ENCODE measurements at regions not wholly inside any gene's neighbourhood (a gene's known extent, or its start where the extent isn't known, plus 50 kb on each side); places are given as distances from the start of the nearest gene placed in this dataset.

- no peak for DNase-seq
- 53 to 63% (median 58%) methylated on average over 3 of the region's 3 CpGs for WGBS, 3 donors
- no peak for ATAC-seq
These were observed 186.3 kb downstream of the SATB1 start for GRCh38 chr3:18238746-18239331.

DNA sequence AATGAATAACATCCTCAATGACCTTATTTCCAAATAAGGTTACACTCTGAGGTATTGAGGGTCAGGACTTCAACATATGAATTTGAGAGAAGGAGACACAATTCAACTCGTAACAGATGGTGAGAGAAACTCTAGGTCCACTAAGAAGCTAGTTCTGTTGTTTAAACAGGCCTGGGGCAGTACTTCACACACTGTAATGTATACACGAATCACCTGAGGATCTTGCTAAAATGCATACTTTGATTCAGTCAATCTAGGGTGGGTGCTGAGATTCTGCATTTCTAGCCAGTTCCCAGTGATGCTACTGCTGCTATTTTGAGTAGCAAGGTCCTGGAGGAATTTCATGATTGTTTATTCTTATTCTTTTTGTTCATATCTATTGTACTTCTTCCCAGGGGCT lies 186.8 kb downstream of the SATB1 start:
- ATAC-seq, result no peak
- Histone ChIP-seq H3K4me1 (no peaks in the 10 kb centered on the region), H3K9me3 (no peaks in the 10 kb centered on the region), H3K36me3 (ENCODE audit: insufficient read depth in 1 of 2, low read depth in 1 of 2) (no peaks in the 10 kb centered on the region), H3K4me3 (no peak overlapping the region), H3K27me3 (ENCODE audit: insufficient read depth in 3 of 3, low read length in 2 of 3) (peaks cover 0 to 2% (median 0%) of the 10 kb centered on the region in 3 donors), H3K27ac (no peak overlapping the region)
- WGBS, 3 donors, result 57 to 71% (median 65%) methylated on average over 2 of the region's 2 CpGs
- intact Hi-C loops (cut with DNase I), result no loop called here
- no peak for DNase-seq
- TF ChIP-seq CTCF (IDR thresholded peaks at IDR 0.05), result no peak

More at GRCh38 chr3:18238746-18239331, 186.3 kb downstream of the SATB1 start:
- peaks cover 0 to 2% (median 0%) of the 10 kb centered on the region in 3 donors for H3K27me3 ChIP-seq (ENCODE audit: insufficient read depth in 3 of 3, low read length in 2 of 3)
- no peaks in the 10 kb centered on the region for H3K36me3 ChIP-seq (ENCODE audit: insufficient read depth in 1 of 2, low read depth in 1 of 2)
- no peaks in the 10 kb centered on the region for H3K9me3 ChIP-seq
- no peak for TF ChIP-seq CTCF (IDR thresholded peaks at IDR 0.05)
- intact Hi-C loops (cut with DNase I), result no loop called here
- H3K27ac ChIP-seq, result no peak overlapping the region
- no peaks in the 10 kb centered on the region for H3K4me1 ChIP-seq
- H3K4me3 ChIP-seq, result no peak overlapping the region

GRCh38 chr3:18237251-18238005 lies 187.7 kb downstream of the SATB1 start:
- no peak for TF ChIP-seq CTCF (IDR thresholded peaks at IDR 0.05)
- no peaks in the 10 kb centered on the region for H3K4me1 ChIP-seq
- peaks cover 0 to 3% (median 2%) of the 10 kb centered on the region in 3 donors for H3K27me3 ChIP-seq (ENCODE audit: insufficient read depth in 3 of 3, low read length in 2 of 3)
- WGBS, 3 donors, result 56 to 60% (median 58%) methylated on average over 5 of the region's 5 CpGs
- DNase-seq, result no peak
- intact Hi-C loops (cut with DNase I), result no loop called here
- H3K36me3 ChIP-seq (ENCODE audit: insufficient read depth in 1 of 2, low read depth in 1 of 2), result no peaks in the 10 kb centered on the region
- H3K27ac ChIP-seq, result no peak overlapping the region
- H3K4me3 ChIP-seq, result no peak overlapping the region
- no peak for ATAC-seq
- H3K9me3 ChIP-seq, result no peaks in the 10 kb centered on the region

GRCh38 chr3:18236726-18237125 lies 188.4 kb downstream of the SATB1 start:
- Histone ChIP-seq H3K36me3 (ENCODE audit: insufficient read depth in 1 of 2, low read depth in 1 of 2) (no peaks in the 10 kb centered on the region), H3K27me3 (ENCODE audit: insufficient read depth in 3 of 3, low read length in 2 of 3) (peaks cover 0 to 3% (median 2%) of the 10 kb centered on the region in 3 donors), H3K4me1 (no peaks in the 10 kb centered on the region), H3K9me3 (no peaks in the 10 kb centered on the region), H3K4me3 (no peak overlapping the region), H3K27ac (no peak overlapping the region)
- TF ChIP-seq CTCF (IDR thresholded peaks at IDR 0.05), result no peak
- ATAC-seq (no peak), DNase-seq (no peak)
- intact Hi-C loops (cut with DNase I), result no loop called here
- WGBS, 3 donors, result 92 to 95% (median 94%) methylated on average over 2 of the region's 2 CpGs
